GM12864 (cell line): ENCODE measurements at regions not wholly inside any gene's neighbourhood (a gene's known extent, or its start where the extent isn't known, plus 50 kb on each side); places are given as distances from the start of the nearest gene placed in this dataset.

Experiments
- DNase-seq: peaks from one replicate; pipeline ENCODE4 v3.0.0-alpha.2; 2011; ENCODE audit warnings: low read depth
- H3K4me3 ChIP-seq: 2 replicates; pipeline ENCODE4 v1.5.1; 2011; ENCODE audit warnings: mild to moderate bottlenecking, low read depth, low read length, control low read depth
- CTCF ChIP-seq: IDR thresholded peaks from 2 replicates; pipeline ENCODE4 v1.5.1; 2011; ENCODE audit warnings: low read depth, mild to moderate bottlenecking, moderate library complexity, low read length, control low read depth, inconsistent platforms; ENCODE audit errors: missing control alignments

GRCh38 chr5:108620516-108620915, 127.2 kb upstream of the FER start:
- TF ChIP-seq CTCF = no peak
- no peak for DNase-seq
- no peak overlapping the region for H3K4me3 ChIP-seq

- no peak overlapping the region for H3K4me3 ChIP-seq
- TF ChIP-seq CTCF = no peak
- no peak for DNase-seq
Measured at GRCh38 chr5:108619815-108620214, 127.9 kb upstream of the FER start.

- H3K4me3 ChIP-seq = no peak overlapping the region
- no peak for DNase-seq
- no peak for TF ChIP-seq CTCF
Measured at GRCh38 chr5:108617467-108618435, 129.9 kb upstream of the FER start.

DNA sequence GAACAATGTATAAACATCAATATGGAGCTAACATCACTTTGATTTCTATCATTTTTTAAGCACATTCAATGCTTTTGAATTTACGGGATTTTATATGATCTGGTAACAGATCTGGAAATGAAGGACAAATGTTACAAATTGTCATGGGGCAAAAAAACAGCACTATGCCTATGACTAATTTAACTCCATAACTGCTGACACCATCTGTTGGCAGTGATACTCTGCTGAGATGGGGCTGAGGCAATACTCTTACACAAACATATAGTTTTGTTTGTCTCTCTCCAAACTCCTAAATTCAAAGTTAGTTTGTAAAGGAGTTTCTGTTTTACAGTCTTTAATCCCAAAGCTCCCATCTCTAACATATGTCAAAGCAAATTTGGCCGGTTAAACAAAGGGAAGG, 132.5 kb upstream of the FER start:
- no peak for DNase-seq
- no peak overlapping the region for H3K4me3 ChIP-seq
- TF ChIP-seq CTCF = no peak

- DNase-seq = no peak
- no peak for TF ChIP-seq CTCF
- no peak overlapping the region for H3K4me3 ChIP-seq
Measured at GRCh38 chr5:108607421-108607820, 140.3 kb upstream of the FER start.

DNA sequence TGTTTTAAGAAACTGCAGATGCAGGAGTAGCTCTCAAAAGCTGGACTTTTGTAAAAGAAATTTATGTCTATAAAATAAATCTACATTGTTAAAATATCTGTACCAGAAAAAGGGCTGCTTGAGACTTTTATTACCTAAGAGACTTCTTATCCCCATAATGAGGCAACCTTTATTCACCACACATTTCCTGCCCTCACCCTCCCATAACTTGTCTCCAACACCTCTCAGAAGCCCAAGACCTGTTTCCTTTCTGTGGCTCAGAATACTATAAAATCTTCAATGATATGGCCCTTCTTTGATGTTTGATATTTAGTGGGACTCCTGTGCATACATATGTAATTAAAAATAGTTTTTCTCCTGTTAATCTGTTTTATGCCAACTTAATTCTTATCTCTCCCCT, 141.5 kb upstream of the FER start:
- no peak overlapping the region for H3K4me3 ChIP-seq
- TF ChIP-seq CTCF = no peak
- DNase-seq = no peak

DNA sequence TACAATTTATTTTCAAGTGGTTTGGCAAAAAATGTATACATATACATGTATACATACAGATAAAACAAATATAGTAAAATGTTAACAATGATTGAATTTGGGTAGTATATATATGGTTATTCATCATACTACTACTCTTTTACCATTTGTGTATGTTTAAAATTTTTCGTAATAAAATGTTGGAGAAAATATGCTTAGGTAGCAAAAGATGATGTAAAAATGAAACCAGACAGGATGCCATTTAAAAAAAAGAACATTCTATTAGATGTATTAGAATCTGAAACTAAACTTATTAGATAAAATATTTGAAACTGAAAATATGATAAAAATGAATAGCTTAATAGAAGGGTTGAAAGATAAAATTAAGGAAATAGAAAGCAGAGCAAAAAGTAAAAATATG, 144.9 kb upstream of the FER start:
- TF ChIP-seq CTCF = no peak
- no peak for DNase-seq
- no peak overlapping the region for H3K4me3 ChIP-seq
